ENCODE measurements at regions not wholly inside any gene's neighbourhood (a gene's known extent, or its start where the extent isn't known, plus 50 kb on each side); places are given as distances from the start of the nearest gene placed in this dataset.

- no peak for TF ChIP-seq CTCF (IDR thresholded peaks at IDR 0.05; ENCODE audit: control insufficient read depth, insufficient read depth, low read depth, low read length, missing control alignments)
- DNase-seq (ENCODE audit: low read depth): no peak
- no peak overlapping the region for H3K4me3 ChIP-seq (ENCODE audit: control insufficient read depth, low read depth, low read length)
Measured at GRCh38 chr2:217662984-217663602, 339.7 kb downstream of the TNS1 start.

- DNase-seq (ENCODE audit: low read depth): no peak
- H3K4me3 ChIP-seq (ENCODE audit: control insufficient read depth, low read depth, low read length): no peak overlapping the region
- no peak for TF ChIP-seq CTCF (IDR thresholded peaks at IDR 0.05; ENCODE audit: control insufficient read depth, insufficient read depth, low read depth, low read length, missing control alignments)
Measured at GRCh38 chr2:217661378-217661777, 341.4 kb downstream of the TNS1 start.

DNA sequence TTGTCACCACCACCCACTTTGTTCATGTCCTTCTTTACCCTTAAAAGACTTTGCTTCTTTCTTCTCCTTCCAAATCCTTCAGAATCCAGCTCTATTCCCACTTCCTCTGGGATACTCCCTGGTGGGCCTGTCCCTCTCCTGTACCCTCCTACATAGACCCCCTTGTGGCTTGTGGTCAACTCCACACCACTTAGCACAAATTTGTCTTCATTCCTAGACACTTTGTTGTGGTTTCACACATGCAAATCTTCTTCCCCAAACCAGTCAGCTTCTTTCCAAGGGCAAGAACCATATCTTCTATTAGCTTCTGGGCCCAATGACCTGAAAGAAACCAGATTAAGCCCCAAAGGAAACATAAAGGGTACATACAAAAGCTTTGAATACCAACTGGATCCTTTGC lies 342.4 kb downstream of the TNS1 start:
- no peak for DNase-seq (ENCODE audit: low read depth)
- no peak overlapping the region for H3K4me3 ChIP-seq (ENCODE audit: control insufficient read depth, low read depth, low read length)
- TF ChIP-seq CTCF (IDR thresholded peaks at IDR 0.05; ENCODE audit: control insufficient read depth, insufficient read depth, low read depth, low read length, missing control alignments): no peak

DNA sequence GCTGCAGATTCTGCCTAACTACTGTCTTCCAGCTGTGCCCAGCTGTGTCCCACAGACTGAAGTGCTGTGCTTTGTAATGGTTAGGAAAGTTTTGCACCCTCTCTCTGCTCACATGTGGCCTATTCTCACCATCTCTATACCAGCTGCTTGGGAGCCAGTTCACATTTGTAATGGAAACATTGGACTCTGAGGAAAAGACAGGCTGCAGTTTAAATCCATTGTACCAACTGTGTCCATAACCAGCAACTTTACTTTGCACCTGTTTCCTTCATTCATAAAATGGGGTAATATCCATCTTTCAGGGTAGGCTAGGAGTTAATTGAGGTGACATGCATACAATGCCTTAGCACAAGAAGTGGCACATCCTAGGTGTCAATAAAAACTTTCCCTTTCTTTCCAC lies 344.0 kb downstream of the TNS1 start:
- DNase-seq (ENCODE audit: low read depth): no peak
- H3K4me3 ChIP-seq (ENCODE audit: control insufficient read depth, low read depth, low read length): no peak overlapping the region
- TF ChIP-seq CTCF (IDR thresholded peaks at IDR 0.05; ENCODE audit: control insufficient read depth, insufficient read depth, low read depth, low read length, missing control alignments): no peak

GRCh38 chr2:217657252-217657651 lies 345.5 kb downstream of the TNS1 start:
- TF ChIP-seq CTCF (IDR thresholded peaks at IDR 0.05; ENCODE audit: control insufficient read depth, insufficient read depth, low read depth, low read length, missing control alignments): no peak
- DNase-seq (ENCODE audit: low read depth): no peak
- H3K4me3 ChIP-seq (ENCODE audit: control insufficient read depth, low read depth, low read length): no peak overlapping the region

DNA sequence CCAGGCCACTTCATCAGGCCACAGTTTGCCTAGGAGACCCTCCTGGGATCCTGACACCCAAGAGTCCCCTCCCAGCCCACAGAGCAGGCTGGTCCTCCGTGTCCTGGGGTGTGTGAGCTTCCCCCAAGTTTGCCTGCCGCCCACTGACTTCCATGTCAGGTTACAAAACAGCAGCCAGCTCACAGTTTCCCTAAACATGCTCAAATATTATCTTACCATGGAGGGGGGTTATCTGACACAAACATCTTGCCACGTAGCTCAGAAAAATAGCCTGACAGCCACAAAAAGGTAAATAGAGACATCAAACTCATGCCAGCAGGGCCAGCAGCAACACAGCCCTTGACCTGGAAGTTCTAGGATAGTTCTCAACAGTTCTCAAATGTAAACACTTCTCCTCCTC lies 346.5 kb downstream of the TNS1 start:
- DNase-seq (ENCODE audit: low read depth): no peak
- no peak for TF ChIP-seq CTCF (IDR thresholded peaks at IDR 0.05; ENCODE audit: control insufficient read depth, insufficient read depth, low read depth, low read length, missing control alignments)
- no peak overlapping the region for H3K4me3 ChIP-seq (ENCODE audit: control insufficient read depth, low read depth, low read length)

GRCh38 chr2:217655651-217656050 lies 347.1 kb downstream of the TNS1 start:
- TF ChIP-seq CTCF (IDR thresholded peaks at IDR 0.05; ENCODE audit: control insufficient read depth, insufficient read depth, low read depth, low read length, missing control alignments): no peak
- DNase-seq (ENCODE audit: low read depth): no peak
- H3K4me3 ChIP-seq (ENCODE audit: control insufficient read depth, low read depth, low read length): no peak overlapping the region
